HepG2 (cell line): ENCODE measurements at regions not wholly inside any gene's neighbourhood (a gene's known extent, or its start where the extent isn't known, plus 50 kb on each side); places are given as distances from the start of the nearest gene placed in this dataset.

Experiments
- CEBPG ChIP-seq: IDR thresholded peaks from 2 replicates; pipeline ENCODE4 v1.6.1; 2016
- KAT7 ChIP-seq: IDR thresholded peaks from 2 replicates; pipeline ENCODE4 v1.6.1; 2018; ENCODE audit warnings: borderline replicate concordance, missing compliant biosample characterization
- KLF15 ChIP-seq: sonication (generic); formaldehyde crosslinking; IDR thresholded peaks from 2 replicates; pipeline ENCODE4 v1.8.1; 2023; ENCODE audit warnings: borderline replicate concordance, mild to moderate bottlenecking, inconsistent platforms, missing genetic modification reagents, mixed read lengths
- MZF1 ChIP-seq: sonication (generic); formaldehyde crosslinking; IDR thresholded peaks from 2 replicates; pipeline ENCODE4 v1.8.1; 2023; ENCODE audit warnings: mild to moderate bottlenecking, missing genetic modification reagents, borderline replicate concordance
- NCOA2 ChIP-seq: sonication (generic); formaldehyde crosslinking; IDR thresholded peaks from 2 replicates; pipeline ENCODE4 v1.8.0; 2022; ENCODE audit warnings: inconsistent platforms
- PHB2 ChIP-seq: fragments of 450-650 bp; IDR thresholded peaks from 2 replicates; pipeline ENCODE4 v1.6.1; 2018; ENCODE audit not compliant: partially characterized antibody
- YY1 ChIP-seq: IDR thresholded peaks from 2 replicates; pipeline ENCODE4 v1.6.1; 2011; ENCODE audit warnings: low read length, low read depth, moderate library complexity, mild to moderate bottlenecking; ENCODE audit not compliant: insufficient read depth, insufficient replicate concordance
- ZFP1 ChIP-seq: IDR thresholded peaks from 2 replicates; pipeline ENCODE4 v1.6.1; 2016
- ZNF282 ChIP-seq: fragments of 450-650 bp; IDR thresholded peaks from 2 replicates; pipeline ENCODE4 v1.6.1; 2018; ENCODE audit not compliant: partially characterized antibody
- ZZZ3 ChIP-seq: sonication (generic); formaldehyde crosslinking; IDR thresholded peaks from 2 replicates; pipeline ENCODE4 v1.4.0; 2020; ENCODE audit warnings: missing genetic modification reagents, mild to moderate bottlenecking, borderline replicate concordance
- TF ChIP-seq, protein P1 (sequence below): IDR thresholded peaks from 2 replicates; pipeline ENCODE4 v1.6.1; 2012; ENCODE audit warnings: inconsistent platforms
- TF ChIP-seq, protein P2 (sequence below): sonication (generic); formaldehyde crosslinking; IDR thresholded peaks from 2 replicates; pipeline ENCODE4 v1.4.0; 2020; ENCODE audit warnings: missing genetic modification reagents
- TF ChIP-seq, protein P3 (sequence below): sonication (generic); formaldehyde crosslinking; IDR thresholded peaks from 2 replicates; pipeline ENCODE4 v1.4.0; 2020; ENCODE audit warnings: missing genetic modification reagents
- TF ChIP-seq, protein P4 (sequence below): sonication (generic); formaldehyde crosslinking; IDR thresholded peaks from 2 replicates; pipeline ENCODE4 v1.5.0; 2020; ENCODE audit warnings: mild to moderate bottlenecking, missing genetic modification reagents, moderate library complexity

DNA sequence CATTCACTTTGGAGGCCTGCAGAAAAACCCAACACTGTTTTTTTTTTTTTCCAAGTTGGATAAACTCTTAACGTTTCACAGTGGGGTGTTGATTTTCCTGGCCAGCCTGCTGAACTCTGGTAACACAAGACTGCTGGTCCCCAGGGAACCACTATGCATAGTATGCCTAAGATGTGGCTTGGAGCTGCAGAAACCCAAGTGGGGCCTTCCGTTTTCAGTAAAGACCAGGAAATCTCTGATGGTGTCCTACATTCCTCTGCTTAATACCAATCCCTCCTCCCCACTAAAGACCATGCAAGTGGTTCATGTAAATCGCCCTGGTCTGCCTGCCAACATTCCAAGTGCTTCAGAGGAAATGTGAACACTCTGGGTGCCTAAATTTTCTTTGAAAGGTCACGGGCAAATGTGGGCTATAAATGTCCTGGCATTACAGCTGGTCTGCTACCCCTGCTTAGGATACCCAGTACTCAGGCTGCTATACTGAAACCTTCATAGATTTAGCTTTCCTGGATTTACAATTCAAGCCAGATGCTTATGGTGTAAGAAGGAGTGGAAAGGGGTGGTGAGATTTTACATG lies 615.4 kb downstream of the MAFB start:
- TF ChIP-seq MZF1 (CRISPR knock-in tag) (no peak), KAT7 (no peak), NCOA2 (CRISPR knock-in tag) (no peak), CEBPG (CRISPR knock-in tag) (no peak), ZNF282 (no peak), PHB2 (no peak), YY1 (no peak), ZFP1 (CRISPR knock-in tag) (no peak), ZZZ3 (CRISPR knock-in tag) (no peak), KLF15 (CRISPR knock-in tag) (no peak)
- TF ChIP-seq, protein P1, sequence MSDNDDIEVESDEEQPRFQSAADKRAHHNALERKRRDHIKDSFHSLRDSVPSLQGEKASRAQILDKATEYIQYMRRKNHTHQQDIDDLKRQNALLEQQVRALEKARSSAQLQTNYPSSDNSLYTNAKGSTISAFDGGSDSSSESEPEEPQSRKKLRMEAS: no peak
- TF ChIP-seq, protein P2, sequence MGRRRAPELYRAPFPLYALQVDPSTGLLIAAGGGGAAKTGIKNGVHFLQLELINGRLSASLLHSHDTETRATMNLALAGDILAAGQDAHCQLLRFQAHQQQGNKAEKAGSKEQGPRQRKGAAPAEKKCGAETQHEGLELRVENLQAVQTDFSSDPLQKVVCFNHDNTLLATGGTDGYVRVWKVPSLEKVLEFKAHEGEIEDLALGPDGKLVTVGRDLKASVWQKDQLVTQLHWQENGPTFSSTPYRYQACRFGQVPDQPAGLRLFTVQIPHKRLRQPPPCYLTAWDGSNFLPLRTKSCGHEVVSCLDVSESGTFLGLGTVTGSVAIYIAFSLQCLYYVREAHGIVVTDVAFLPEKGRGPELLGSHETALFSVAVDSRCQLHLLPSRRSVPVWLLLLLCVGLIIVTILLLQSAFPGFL (CRISPR knock-in tag): no peak
- TF ChIP-seq, protein P3, sequence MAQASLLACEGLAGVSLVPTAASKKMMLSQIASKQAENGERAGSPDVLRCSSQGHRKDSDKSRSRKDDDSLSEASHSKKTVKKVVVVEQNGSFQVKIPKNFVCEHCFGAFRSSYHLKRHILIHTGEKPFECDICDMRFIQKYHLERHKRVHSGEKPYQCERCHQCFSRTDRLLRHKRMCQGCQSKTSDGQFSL: no peak
- TF ChIP-seq, protein P4, sequence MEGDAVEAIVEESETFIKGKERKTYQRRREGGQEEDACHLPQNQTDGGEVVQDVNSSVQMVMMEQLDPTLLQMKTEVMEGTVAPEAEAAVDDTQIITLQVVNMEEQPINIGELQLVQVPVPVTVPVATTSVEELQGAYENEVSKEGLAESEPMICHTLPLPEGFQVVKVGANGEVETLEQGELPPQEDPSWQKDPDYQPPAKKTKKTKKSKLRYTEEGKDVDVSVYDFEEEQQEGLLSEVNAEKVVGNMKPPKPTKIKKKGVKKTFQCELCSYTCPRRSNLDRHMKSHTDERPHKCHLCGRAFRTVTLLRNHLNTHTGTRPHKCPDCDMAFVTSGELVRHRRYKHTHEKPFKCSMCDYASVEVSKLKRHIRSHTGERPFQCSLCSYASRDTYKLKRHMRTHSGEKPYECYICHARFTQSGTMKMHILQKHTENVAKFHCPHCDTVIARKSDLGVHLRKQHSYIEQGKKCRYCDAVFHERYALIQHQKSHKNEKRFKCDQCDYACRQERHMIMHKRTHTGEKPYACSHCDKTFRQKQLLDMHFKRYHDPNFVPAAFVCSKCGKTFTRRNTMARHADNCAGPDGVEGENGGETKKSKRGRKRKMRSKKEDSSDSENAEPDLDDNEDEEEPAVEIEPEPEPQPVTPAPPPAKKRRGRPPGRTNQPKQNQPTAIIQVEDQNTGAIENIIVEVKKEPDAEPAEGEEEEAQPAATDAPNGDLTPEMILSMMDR (CRISPR knock-in tag): no peak
